ENCODE measurements at regions not wholly inside any gene's neighbourhood (a gene's known extent, or its start where the extent isn't known, plus 50 kb on each side); places are given as distances from the start of the nearest gene placed in this dataset.
"Not testable (repeated sequence)": the region's sequence is repeated elsewhere in the genome, so short reads cannot be mapped to it uniquely, and the experiment has no call there.

DNA sequence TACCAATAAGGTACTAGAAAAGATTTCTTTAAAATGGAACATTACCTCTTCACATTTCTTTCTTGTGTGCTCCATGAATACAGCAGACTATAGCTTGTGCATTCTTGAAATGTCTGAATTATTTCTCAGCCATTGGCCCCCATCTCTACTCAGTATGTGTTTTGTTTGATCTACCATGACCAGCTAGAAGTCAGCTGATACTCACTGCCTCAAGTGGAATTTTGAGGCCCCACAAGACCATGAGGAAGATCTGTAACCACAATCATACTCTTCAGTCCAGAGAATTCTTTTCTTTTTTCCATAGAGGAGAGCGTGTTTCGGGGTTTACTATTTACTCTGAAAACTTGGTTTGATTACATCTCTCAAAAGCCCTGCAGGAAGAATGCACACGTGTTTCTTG is 319.1 kb downstream of the TOX3 start:
- DNase-seq, result no peak

- DNase-seq, result no peak
Observed at GRCh38 chr16:52212841-52213240, 334.1 kb downstream of the TOX3 start.

GRCh38 chr16:52209227-52209626 is 337.7 kb downstream of the TOX3 start:
- DNase-seq, result no peak

DNA sequence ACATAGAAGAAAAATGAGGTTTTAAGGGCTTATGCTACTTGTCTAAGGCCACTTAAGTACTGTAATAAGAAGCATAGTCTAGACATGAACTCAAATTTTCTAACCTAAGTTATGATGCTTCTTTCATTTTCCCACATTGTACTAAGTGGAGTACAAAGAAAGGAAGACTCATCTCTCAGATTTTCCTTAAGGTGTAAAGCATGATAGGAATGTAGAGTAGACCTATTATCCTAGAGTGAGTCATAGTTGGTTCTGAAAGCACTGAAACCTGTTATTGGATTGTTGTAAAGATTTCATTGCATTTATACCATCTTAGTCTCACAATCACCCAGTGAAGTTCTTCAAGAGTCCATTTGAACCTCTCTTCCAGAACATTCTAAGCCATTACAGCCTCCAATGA is 343.8 kb downstream of the TOX3 start:
- DNase-seq, result no peak

DNA sequence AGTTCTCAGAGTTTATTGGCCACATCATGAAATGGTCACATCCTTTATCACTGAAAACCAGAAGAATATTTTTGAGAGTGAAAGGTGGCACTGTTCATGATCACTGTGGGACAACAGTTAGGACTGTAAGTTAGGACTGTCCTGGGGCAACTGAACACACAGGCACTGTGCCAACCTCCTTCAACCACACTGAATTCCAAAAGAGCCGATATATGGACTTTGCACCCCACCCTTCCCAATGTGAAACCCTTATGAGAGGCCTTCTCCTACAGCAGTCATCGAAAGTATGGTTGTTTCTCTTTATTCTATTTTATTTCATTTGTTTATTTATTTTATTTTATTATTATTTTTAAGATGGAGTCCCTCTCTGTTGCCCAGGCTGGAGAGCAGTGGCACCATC is 353.5 kb downstream of the TOX3 start:
- DNase-seq, result no peak

DNA sequence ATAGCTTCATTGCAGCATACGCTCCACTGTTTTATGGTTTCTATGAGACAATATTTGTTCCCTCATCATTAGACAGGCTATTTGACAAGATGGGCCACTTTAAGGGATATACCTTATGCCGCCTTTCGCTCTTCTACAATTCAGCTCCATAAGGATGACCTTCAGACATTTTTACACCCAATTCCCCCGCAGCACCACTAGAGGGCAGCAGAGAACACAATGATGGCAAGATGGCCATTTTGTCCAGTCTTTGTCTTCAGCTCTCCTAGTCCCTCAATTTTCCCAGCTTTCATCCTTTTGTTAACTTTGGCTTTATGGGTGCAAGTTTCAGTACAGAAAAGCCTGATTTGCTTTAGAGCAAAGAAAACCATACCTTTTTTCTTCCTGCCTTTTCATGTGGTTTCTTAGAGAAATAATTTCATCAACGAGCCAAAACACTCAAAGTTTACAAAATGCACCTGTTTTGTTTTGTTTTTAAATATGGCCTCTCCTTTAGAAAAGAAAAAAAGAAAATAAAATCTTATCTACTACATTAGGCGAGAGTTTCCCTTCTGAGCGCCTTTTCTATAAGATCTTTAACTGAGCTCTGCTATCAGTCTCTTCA is 355.3 kb downstream of the TOX3 start:
- peak in 3 of 4 experiments; percentile 1 to 7 (median 5) for DNase-seq

GRCh38 chr16:52184336-52184735 is 362.6 kb downstream of the TOX3 start:
- DNase-seq, result no peak

GRCh38 chr16:52182840-52183239 is 364.1 kb downstream of the TOX3 start:
- no peak for DNase-seq

DNA sequence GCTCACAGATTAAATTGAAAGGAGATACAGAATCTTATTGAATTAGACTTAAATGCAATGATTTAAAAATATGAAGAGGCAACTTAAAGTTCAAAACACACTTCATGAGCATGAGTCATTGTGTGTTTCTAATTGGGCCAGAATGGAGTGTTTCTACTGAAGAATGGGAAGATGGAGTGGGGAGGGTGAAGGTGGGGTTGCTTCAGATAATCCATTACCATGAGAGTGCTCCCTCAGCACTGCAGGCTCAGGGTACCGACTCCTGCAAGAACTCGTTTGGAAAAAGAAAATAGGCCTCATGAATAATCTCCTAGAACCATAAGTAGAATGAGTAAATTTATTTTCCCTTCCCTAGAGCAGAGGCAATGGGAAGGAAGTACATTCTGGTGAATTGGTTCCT is 372.8 kb downstream of the TOX3 start:
- DNase-seq, result no peak

DNA sequence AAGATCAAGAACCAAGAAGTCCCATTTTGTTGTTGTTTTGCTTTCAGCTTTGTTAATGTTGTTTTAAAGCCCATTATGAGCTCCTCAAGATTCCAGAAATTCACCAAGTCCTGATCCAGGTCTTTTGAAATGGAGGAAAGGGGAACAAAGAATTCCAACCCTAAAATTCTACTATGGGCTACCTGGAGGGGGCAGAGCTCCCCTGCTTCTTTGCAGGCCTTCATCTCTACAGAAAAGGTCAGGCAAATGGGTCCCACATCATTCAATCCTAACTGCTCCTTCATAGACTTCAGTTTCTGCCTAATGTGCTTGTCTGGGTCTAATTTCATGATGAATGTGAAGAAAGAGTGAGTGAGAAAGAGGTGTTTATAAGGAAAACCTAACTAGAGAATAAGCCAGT is 375.5 kb downstream of the TOX3 start:
- no peak for DNase-seq

DNA sequence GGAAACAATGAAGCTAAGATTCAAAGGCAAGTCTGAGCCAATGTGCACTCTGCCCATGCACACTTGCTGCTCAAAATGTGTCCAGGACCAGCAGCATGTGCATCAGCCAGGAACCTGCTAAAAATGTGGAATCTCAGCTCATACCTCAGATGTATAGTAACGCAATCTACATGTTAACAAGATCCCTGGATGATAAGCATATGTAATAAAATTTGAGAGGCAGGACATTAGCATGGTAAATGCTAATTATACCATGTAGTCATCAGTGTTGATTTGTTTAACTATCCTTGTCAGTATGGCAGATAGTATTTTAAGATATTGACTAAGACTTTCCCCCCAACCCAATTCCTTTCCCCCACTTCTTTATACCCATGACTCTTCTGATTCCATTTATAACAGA is 379.6 kb downstream of the TOX3 start:
- DNase-seq, result no peak

DNA sequence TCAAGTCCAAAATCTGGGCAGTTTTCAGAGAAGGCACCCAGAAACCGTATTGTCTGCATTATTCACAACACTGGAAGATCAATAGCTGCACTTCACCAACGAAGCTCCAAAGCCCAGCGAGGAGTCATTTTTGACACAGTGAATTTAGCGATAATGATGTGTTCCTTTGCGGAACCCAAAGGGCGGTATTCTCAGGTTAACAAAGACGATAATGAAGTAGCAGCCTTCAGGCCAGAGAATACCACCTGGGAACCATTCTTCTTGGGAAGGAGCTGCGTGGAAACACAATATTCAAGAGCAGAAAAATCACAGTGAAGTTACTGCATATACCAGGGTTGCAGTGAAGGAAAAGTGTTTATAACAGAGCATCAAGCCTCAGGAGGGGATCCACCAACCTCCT is 381.0 kb downstream of the TOX3 start:
- DNase-seq, result no peak

DNA sequence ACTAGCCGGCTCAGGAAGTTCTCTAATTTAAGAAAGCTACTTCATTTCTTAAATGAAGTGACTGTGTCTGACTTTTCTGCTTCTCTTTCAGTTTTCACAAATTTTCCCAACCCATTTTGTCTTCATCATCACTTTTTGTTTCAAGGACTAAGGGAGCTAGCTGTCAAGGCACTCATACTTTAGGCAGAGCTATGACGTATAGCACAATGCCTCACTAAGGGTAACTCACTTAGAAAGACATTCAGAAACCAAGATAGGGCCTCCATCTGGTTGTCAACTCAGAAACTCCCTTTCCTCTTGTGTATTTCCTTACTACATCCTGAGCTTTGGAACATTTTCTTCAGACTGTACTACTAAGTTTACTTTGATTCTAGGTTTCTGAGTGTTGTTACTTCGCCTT is 397.9 kb downstream of the TOX3 start:
- no peak for DNase-seq

DNA sequence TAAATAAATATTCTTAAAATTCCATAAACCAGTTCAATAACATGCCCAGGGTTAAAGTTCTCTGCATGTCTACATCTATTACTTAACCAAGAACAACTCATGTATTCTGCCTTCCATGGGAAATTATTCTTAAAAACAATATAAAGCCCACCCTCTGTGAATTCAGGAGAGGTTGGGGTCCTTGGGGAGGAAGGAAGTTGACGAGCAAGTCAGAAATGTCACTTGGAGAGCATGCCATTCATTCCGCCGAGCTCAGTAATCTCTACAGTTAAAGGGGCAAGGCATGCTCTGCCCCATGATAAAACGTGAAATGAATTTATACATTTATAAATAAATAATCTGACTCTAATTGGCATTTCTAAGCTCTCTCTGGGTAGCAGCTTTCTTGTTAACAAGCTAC is 405.1 kb downstream of the TOX3 start:
- DNase-seq, result no peak

DNA sequence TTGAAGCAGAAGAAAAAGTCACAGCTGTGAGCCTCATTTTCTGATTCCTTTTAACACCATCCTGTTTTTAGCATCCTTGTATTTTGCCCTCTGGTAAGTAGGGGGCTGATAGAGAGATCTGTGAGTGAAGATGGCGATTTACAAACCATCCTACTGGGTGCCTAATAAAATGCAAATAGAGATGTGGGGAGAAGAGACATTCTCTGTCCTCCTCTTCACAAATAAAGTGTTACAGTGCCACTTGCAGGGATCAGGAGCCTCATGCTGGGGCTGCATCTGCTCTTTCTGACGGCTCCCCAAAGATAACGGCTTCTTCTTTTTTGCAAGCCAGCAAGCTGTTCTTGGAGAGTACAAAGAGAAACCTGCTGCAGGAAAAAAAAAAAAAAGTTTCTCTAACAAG is 418.6 kb downstream of the TOX3 start:
- no peak for DNase-seq

DNA sequence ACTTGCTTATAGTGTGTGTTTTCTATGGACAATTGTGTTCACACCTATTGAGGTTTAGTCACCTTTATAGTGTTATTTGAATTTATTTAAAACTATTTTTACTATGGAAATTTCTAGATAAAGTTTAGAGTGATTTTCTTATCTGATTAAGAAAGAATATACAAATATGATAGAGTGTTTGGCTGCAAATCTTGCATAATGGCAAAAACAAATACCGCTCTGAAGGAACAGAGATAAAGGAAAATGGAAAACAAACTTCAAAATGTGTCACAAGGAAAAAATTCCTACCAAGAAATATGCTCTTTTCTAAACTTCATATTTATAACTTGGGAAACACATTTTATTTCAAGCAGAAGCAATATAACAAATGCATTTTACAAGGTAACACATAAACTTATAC is 423.1 kb downstream of the TOX3 start:
- DNase-seq, result no peak

DNA sequence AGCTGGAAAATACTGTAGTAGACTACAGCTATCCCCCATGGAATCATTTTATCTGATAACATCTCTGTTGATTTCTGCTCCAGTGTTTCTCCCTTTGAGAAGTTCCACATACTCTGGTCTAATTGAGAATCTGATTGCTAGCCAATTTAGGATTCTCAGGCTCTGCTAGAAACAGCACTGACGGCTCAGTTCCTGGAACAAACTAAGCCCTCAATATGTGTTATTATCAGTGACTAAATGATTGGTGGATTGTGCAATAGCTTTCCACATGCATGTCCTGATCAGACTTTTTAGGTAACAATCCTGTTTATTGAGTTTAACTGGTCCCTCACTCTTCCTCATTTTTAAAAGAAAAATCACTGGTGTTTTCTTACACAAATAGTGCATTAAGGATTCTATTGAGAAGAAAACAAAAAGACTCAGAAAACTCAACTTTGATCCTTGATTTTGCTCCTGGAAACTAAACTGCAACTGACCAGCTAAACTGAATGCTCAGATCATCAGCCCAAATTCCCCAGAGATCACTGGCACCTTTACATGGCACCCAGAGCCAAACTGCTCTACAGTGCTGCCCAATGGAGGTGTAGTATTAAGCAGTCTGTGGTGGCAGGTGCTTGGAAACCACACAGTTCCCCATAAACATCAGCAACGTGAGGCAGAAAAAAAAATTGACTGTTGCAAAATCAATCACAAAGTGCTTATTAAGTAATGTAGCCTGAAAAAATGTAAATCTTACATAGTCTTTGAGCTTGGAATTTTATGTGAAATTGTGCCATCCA is 423.7 kb downstream of the TOX3 start:
- DNase-seq, result no peak

- no peak for DNase-seq
Observed at GRCh38 chr16:52117171-52117570, 429.8 kb downstream of the TOX3 start.

DNA sequence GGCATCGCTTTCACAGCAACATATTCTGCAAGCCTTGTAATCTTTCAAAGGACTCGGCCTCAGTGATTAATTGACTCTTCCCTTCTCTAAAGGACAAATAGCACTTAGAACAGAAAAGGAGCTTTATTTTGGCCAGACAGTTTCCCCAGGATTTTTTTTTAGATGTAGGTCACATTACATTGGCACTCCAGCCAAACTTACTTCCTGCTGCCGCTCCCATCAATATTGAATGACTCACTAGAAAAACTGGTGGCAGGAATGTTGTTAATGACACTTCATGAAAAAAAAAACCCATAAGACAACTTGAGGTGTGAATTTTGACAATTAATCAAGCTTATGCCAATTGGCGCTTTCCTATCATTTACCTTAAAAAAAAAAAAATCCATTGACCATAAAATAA is 432.6 kb downstream of the TOX3 start:
- no peak for DNase-seq

GRCh38 chr16:52113533-52114183 is 433.3 kb downstream of the TOX3 start:
- DNase-seq, result no peak

- not testable (repeated sequence) for DNase-seq
Observed at GRCh38 chr16:52104993-52105392, 441.9 kb downstream of the TOX3 start.

DNA sequence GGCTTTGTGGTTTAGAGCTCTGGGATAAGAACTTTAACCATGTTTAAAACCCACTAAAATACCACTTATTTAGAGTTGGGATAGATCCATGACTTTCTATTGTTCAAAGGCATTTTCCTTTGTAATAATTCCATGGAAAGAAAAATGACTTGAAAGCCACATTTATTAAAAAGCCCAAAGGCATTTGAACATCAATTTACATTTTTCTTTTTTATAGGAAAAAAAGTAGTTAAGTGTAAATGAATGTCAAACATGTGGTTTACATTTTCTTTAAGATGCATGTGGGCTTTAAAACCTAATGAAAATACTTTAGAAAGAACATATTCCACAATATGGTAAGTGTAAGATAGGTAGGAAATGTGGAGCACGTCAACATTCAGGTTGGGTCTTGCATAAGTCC is 443.2 kb downstream of the TOX3 start:
- DNase-seq, result no peak

DNA sequence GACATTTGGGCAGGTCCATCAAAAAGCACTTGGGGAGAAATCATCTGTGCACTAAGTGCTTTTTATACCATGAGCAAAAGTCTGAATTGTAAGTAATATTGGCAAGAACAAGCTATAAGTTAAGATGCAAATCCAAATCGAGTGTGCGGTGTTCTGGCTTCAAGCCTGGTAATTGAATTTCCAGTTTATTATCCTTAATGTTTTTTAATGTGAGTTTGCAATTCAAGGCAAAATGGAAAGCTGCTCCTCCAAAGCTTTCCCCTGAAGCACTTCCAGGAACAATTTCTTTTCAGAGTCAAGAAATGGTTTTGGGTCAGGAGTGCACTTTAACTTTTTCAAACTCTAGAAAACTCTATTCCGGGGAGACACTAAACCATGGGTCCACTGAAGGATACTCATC is 445.7 kb downstream of the TOX3 start:
- DNase-seq, result no peak

DNA sequence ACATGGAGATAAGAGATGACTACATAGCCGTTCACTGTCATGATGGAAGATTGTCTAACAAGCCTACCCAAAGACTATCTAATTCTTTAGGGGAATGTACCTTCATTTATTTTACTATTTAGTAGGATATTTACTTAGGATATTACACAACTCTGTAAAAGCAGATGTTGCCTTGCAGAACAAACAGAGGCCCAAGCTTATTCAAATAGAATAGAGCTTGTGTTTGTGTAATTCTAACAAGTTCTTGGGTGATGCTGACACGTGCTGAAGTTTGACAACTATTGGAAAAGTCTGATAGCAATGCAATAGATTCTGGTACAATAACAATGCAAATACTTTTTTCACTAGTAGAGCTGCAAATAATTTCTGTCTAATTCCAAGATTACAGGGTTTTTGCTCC is 447.6 kb downstream of the TOX3 start:
- DNase-seq, result no peak

DNA sequence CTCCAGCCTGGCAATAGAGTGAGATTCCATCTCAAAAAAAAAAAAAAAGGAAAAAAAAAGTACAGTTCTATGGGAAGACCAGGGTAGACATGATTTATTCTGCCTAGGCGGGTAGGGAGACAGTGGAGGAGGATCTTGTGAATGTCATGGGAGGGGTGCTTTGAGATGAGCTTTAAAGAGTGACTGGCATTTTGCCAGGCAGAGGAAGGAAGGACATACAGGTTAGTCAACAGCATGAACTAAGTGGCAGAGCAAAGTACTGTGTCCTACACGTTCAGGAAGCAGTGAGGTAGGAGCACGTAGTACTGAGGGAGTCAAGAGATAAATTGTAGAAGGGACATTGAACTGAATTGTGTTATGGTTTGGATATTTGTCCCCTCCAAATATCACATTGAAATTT is 451.5 kb downstream of the TOX3 start:
- no peak for DNase-seq

Data from activated naive CD4-positive, alpha-beta T cell (primary cell).